ENCODE measurements at regions not wholly inside any gene's neighbourhood (a gene's known extent, or its start where the extent isn't known, plus 50 kb on each side); places are given as distances from the start of the nearest gene placed in this dataset.
A peak's percentile ranks its signal among the peaks of the same experiment; 100 is the strongest.
"Not testable (repeated sequence)": the region's sequence is repeated elsewhere in the genome, so short reads cannot be mapped to it uniquely, and the experiment has no call there.

GRCh38 chr18:6520901-6521300 is 106.2 kb upstream of the L3MBTL4 start:
- no peak for TF ChIP-seq CTCF (IDR thresholded peaks at IDR 0.05; ENCODE audit: unreplicated experiment)

GRCh38 chr18:6521803-6522418 is 107.2 kb upstream of the L3MBTL4 start:
- peak; percentile 55 for DNase-seq (ENCODE audit: low spot score)
- Mint-ChIP-seq H3K36me3 (ENCODE audit: low read depth, unreplicated experiment) (no peaks in the 10 kb centered on the region), H3K27ac (ENCODE audit: unreplicated experiment) (no peak overlapping the region), H3K27me3 (ENCODE audit: unreplicated experiment) (no peaks in the 10 kb centered on the region), H3K4me3 (ENCODE audit: unreplicated experiment) (no peak overlapping the region), H3K9me3 (ENCODE audit: unreplicated experiment) (no peaks in the 10 kb centered on the region), H3K4me1 (ENCODE audit: unreplicated experiment) (no peaks in the 10 kb centered on the region)
- peak; percentile 90 for TF ChIP-seq CTCF (IDR thresholded peaks at IDR 0.05; ENCODE audit: unreplicated experiment)

More at GRCh38 chr18:6520901-6521300, 106.2 kb upstream of the L3MBTL4 start:
- Mint-ChIP-seq H3K9me3 (ENCODE audit: unreplicated experiment) (no peaks in the 10 kb centered on the region), H3K4me3 (ENCODE audit: unreplicated experiment) (no peak overlapping the region), H3K27ac (ENCODE audit: unreplicated experiment) (no peak overlapping the region), H3K27me3 (ENCODE audit: unreplicated experiment) (no peaks in the 10 kb centered on the region), H3K4me1 (ENCODE audit: unreplicated experiment) (no peaks in the 10 kb centered on the region), H3K36me3 (ENCODE audit: low read depth, unreplicated experiment) (no peaks in the 10 kb centered on the region)
- DNase-seq (ENCODE audit: low spot score): no peak

- H3K4me3 Mint-ChIP-seq (ENCODE audit: unreplicated experiment): no peak overlapping the region
- no peaks in the 10 kb centered on the region for H3K36me3 Mint-ChIP-seq (ENCODE audit: low read depth, unreplicated experiment)
Observed at GRCh38 chr18:6525604-6526003, 110.9 kb upstream of the L3MBTL4 start.

GRCh38 chr18:6537475-6537874 is 122.8 kb upstream of the L3MBTL4 start:
- H3K4me3 Mint-ChIP-seq (ENCODE audit: unreplicated experiment): no peak overlapping the region
- TF ChIP-seq CTCF (IDR thresholded peaks at IDR 0.05; ENCODE audit: unreplicated experiment): no peak

More at GRCh38 chr18:6525604-6526003, 110.9 kb upstream of the L3MBTL4 start:
- H3K9me3 Mint-ChIP-seq (ENCODE audit: unreplicated experiment): no peaks in the 10 kb centered on the region
- H3K27me3 Mint-ChIP-seq (ENCODE audit: unreplicated experiment): no peaks in the 10 kb centered on the region
- no peak for TF ChIP-seq CTCF (IDR thresholded peaks at IDR 0.05; ENCODE audit: unreplicated experiment)
- no peaks in the 10 kb centered on the region for H3K4me1 Mint-ChIP-seq (ENCODE audit: unreplicated experiment)
- DNase-seq (ENCODE audit: low spot score): no peak
- H3K27ac Mint-ChIP-seq (ENCODE audit: unreplicated experiment): no peak overlapping the region

GRCh38 chr18:6541131-6541679 is 126.5 kb upstream of the L3MBTL4 start:
- H3K4me3 Mint-ChIP-seq (ENCODE audit: unreplicated experiment); DNase-seq (ENCODE audit: low spot score); H3K27ac Mint-ChIP-seq (ENCODE audit: unreplicated experiment); H3K36me3 Mint-ChIP-seq (ENCODE audit: low read depth, unreplicated experiment); H3K27me3 Mint-ChIP-seq (ENCODE audit: unreplicated experiment); H3K4me1 Mint-ChIP-seq (ENCODE audit: unreplicated experiment); H3K9me3 Mint-ChIP-seq (ENCODE audit: unreplicated experiment): not testable (repeated sequence)
- TF ChIP-seq CTCF (IDR thresholded peaks at IDR 0.05; ENCODE audit: unreplicated experiment): peak; percentile 63

More at GRCh38 chr18:6537475-6537874, 122.8 kb upstream of the L3MBTL4 start:
- no peaks in the 10 kb centered on the region for H3K9me3 Mint-ChIP-seq (ENCODE audit: unreplicated experiment)
- H3K36me3 Mint-ChIP-seq (ENCODE audit: low read depth, unreplicated experiment): no peaks in the 10 kb centered on the region
- DNase-seq (ENCODE audit: low spot score): no peak
- peaks cover 18% of the 10 kb centered on the region for H3K4me1 Mint-ChIP-seq (ENCODE audit: unreplicated experiment)
- no peaks in the 10 kb centered on the region for H3K27me3 Mint-ChIP-seq (ENCODE audit: unreplicated experiment)
- H3K27ac Mint-ChIP-seq (ENCODE audit: unreplicated experiment): no peak overlapping the region
